Upper lobe of left lung (tissue), 6 donors: ENCODE measurements at regions not wholly inside any gene's neighbourhood (a gene's known extent, or its start where the extent isn't known, plus 50 kb on each side); places are given as distances from the start of the nearest gene placed in this dataset.

Source experiments
- ATAC-seq, 2 donors: fragments of 200-7000 bp; cut with Tn5 transposase; one replicate each; pipeline ENCODE4 v1.9.1; 2022; ENCODE audit warnings: mild to moderate bottlenecking in 2 of 2, moderate library complexity in 2 of 2; ENCODE audit not compliant: low FRiP score in 2 of 2
- DNase-seq, 2 donors: peaks; one replicate each; pipeline ENCODE4 v3.0.0-alpha.2; 2019 to 2020
- H3K27ac ChIP-seq, 4 donors: fragments of 200-600 bp; sonication (generic); one replicate each; pipeline ENCODE4 v1.5.1; 2016 to 2019
- H3K27me3 ChIP-seq, 4 donors: fragments of 200-600 bp; sonication (generic); one replicate each; pipeline ENCODE4 v1.5.1; 2017 to 2019
- H3K36me3 ChIP-seq, 4 donors: fragments of 200-600 bp; sonication (generic); one replicate each; pipeline ENCODE4 v1.5.1; 2016 to 2019
- H3K4me1 ChIP-seq, 4 donors: fragments of 200-600 bp; sonication (generic); one replicate each; pipeline ENCODE4 v1.5.1; 2018 to 2019
- H3K4me3 ChIP-seq, 4 donors: fragments of 200-600 bp; sonication (generic); one replicate each; pipeline ENCODE4 v1.5.1; 2017 to 2019; ENCODE audit warnings: mild to moderate bottlenecking in 2 of 4, moderate library complexity in 1 of 4
- H3K9me3 ChIP-seq, 4 donors: fragments of 200-600 bp; sonication (generic); one replicate each; pipeline ENCODE4 v1.5.1; 2018 to 2019
- EP300 ChIP-seq, 4 donors: sonication (generic); formaldehyde crosslinking; IDR thresholded peaks; one replicate each; pipeline ENCODE4 v1.5.1; 2017; ENCODE audit warnings: antibody characterized with exemption in 4 of 4, control low read depth in 2 of 4
- POLR2A ChIP-seq, 4 donors: fragments of 450-650 bp; IDR thresholded peaks; one replicate each; pipeline ENCODE4 v1.5.1; 2016 to 2017; ENCODE audit warnings: antibody characterized with exemption in 4 of 4, mild to moderate bottlenecking in 2 of 4
- POLR2AphosphoS5 ChIP-seq, 2 donors: sonication (generic); formaldehyde crosslinking; IDR thresholded peaks; one replicate each; pipeline ENCODE4 v1.5.1; 2017; ENCODE audit warnings: antibody characterized with exemption in 2 of 2
- WGBS, 2 donors: methylation state at CpG; one replicate each; pipeline ENCODE4 v1.1.5; 2017 to 2018; 5-methylcytosine and 5-hydroxymethylcytosine counted together
- TF ChIP-seq, protein P1 (sequence below), 6 experiments: fragments of 450-650 bp in 4 of 6; fragments of 200-600 bp in 2 of 6; sonication (generic) in 2 of 6; IDR thresholded peaks; one replicate each; pipeline ENCODE4 v1.5.1; 2016 to 2019; ENCODE audit warnings: antibody characterized with exemption in 6 of 6
- donor health status: DM: no; HTN: no; CAD: no; lungs with moderate emphysema.
- donor health status: DM: no; HTN: yes; CAD: no; lungs with severe emphysema.

DNA sequence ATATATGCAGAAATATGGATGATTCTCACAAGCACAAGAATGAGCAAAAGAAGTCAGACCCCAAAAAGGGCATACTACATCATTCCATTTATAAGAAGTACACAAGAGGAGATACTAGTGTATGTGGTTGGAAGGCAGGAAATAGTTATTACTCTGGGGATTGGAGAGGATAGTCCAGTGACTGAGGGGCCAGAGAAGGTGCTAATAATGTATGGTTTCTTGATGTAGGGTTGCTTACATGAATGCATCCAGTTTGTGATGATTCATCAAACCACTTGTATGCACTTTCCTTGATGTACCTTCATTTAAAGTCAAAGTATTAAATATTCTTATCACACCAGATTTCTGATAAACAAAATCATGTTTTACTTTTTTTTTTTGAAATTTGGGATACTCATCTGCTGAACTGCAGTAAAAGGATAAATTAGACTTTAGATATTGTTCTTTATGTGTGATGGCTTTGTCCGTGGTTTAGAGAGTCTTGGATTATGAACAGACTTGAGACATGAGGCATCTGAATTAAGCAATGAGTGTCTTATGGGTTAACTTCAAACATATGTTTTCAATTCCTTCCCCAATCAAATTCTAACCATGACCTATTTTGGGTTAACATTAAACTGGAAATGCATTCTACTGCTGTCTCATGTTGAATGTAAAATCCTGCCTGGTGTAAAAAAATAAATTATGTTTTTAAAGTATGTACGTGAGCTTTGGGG, 171.2 kb downstream of the SEMA6D start:
- Histone ChIP-seq H3K9me3 (no peaks in the 10 kb centered on the region), H3K27me3 (no peaks in the 10 kb centered on the region), H3K36me3 (no peaks in the 10 kb centered on the region), H3K27ac (no peak overlapping the region), H3K4me3 (no peak overlapping the region), H3K4me1 (no peaks in the 10 kb centered on the region)
- TF ChIP-seq EP300 (IDR thresholded peaks at IDR 0.05) (no peak), POLR2A (IDR thresholded peaks at IDR 0.05) (no peak), POLR2AphosphoS5 (IDR thresholded peaks at IDR 0.05) (no peak)
- TF ChIP-seq, protein P1, sequence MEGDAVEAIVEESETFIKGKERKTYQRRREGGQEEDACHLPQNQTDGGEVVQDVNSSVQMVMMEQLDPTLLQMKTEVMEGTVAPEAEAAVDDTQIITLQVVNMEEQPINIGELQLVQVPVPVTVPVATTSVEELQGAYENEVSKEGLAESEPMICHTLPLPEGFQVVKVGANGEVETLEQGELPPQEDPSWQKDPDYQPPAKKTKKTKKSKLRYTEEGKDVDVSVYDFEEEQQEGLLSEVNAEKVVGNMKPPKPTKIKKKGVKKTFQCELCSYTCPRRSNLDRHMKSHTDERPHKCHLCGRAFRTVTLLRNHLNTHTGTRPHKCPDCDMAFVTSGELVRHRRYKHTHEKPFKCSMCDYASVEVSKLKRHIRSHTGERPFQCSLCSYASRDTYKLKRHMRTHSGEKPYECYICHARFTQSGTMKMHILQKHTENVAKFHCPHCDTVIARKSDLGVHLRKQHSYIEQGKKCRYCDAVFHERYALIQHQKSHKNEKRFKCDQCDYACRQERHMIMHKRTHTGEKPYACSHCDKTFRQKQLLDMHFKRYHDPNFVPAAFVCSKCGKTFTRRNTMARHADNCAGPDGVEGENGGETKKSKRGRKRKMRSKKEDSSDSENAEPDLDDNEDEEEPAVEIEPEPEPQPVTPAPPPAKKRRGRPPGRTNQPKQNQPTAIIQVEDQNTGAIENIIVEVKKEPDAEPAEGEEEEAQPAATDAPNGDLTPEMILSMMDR (IDR thresholded peaks at IDR 0.05) = no peak
- 88 to 92% methylated on average over 2 of the region's 2 CpGs for WGBS, 2 donors
- ATAC-seq = no peak
- no peak for DNase-seq

DNA sequence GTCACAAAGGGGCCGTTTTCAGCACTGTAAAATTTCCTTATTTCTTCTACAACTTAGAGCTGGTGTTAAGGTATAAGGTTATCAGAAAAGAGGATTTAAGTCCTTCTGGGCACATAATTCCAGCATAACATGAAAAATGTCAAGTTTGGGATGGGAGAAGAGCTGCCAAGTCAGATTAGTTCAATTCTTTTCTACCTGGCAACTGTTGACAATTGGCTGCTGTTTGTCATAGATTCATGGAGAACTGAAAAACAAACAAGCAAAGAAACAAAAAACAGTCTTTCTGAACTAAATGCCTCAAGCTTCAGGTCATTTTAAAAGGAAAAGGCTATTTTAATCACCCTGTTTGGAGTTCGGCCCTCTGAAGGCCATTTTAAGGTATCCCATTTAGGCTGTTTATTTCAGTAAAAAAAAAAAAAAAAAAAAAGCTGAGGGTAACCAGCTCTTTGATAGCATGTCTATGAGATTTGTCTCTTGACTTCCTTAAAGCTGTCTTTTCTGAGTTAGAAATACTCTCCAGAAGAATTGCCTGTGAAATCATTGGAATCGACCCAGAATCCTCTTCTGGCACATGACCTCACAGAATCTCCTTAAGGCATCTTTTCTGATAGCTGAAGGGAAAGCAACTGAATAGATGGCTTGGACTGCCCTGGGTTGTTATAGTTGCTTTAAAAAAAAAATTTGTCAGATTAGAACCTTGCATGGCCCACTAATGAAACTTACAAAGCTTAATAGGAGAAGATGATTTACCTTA, 173.3 kb downstream of the SEMA6D start:
- Histone ChIP-seq H3K4me3 (no peak overlapping the region), H3K27ac (no peak overlapping the region), H3K4me1 (no peaks in the 10 kb centered on the region), H3K9me3 (no peaks in the 10 kb centered on the region), H3K27me3 (no peaks in the 10 kb centered on the region), H3K36me3 (no peaks in the 10 kb centered on the region)
- no peak for ATAC-seq
- TF ChIP-seq, protein P1 (IDR thresholded peaks at IDR 0.05) = no peak
- TF ChIP-seq POLR2A (IDR thresholded peaks at IDR 0.05) (no peak), EP300 (IDR thresholded peaks at IDR 0.05) (no peak)
- DNase-seq = no peak
- 67 to 76% methylated on average over 3 of the region's 3 CpGs for WGBS, 2 donors

DNA sequence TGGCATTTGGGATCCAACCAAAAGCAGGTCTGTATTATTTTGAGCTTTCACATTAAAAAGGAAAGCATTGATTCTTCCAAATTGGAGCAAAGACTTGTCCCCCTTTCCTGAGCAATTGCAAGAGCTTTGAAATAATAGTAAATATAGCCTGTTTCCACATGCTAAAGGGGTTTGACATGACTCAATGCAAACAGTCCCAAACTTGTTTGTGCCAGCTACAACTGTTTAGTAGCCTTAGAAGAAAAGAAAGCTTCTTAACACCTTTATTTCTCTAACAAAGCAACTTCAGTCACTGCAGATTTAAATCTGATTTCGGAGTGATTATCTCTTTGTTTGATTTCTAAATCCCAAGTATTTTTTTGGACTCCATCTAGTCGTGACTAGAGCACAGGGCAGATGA, 180.2 kb downstream of the SEMA6D start:
- Histone ChIP-seq H3K36me3 (no peaks in the 10 kb centered on the region), H3K27me3 (no peaks in the 10 kb centered on the region), H3K27ac (no peak overlapping the region), H3K4me3 (no peak overlapping the region), H3K9me3 (no peaks in the 10 kb centered on the region), H3K4me1 (no peaks in the 10 kb centered on the region)
- WGBS, 2 donors = 57 to 59% methylated on average over 2 of the region's 2 CpGs
- no peak for ATAC-seq
- DNase-seq = no peak
- no peak for TF ChIP-seq EP300 (IDR thresholded peaks at IDR 0.05)
- TF ChIP-seq, protein P1 (IDR thresholded peaks at IDR 0.05) = no peak
- no peak for TF ChIP-seq POLR2AphosphoS5 (IDR thresholded peaks at IDR 0.05)
- no peak for TF ChIP-seq POLR2A (IDR thresholded peaks at IDR 0.05)

DNA sequence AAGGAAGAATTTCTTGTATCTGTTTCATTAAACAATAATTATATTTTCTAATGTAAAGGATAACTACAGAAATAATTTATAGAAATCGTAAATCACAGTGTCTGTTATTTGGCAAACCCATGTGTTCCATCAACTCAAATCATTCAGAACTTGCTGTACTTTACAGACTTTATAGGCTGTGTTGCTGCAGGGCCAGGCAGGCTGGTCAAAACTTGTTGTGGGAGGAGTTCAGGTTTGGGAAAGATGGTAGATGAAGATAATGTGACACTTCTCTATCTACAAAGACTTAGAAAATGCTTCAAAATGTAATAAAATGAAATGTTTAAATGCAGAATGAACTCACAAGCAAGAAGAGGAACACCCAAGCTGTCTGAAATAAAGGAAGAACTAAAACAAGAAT, 183.4 kb downstream of the SEMA6D start:
- Histone ChIP-seq H3K4me1 (no peaks in the 10 kb centered on the region), H3K4me3 (no peak overlapping the region), H3K27ac (no peak overlapping the region), H3K27me3 (no peaks in the 10 kb centered on the region), H3K9me3 (peaks cover 7 to 14% (median 11%) of the 10 kb centered on the region in 4 donors), H3K36me3 (no peaks in the 10 kb centered on the region)
- 80 to 91% methylated on average over 1 of the region's 1 CpG for WGBS, 2 donors
- no peak for TF ChIP-seq EP300 (IDR thresholded peaks at IDR 0.05)
- TF ChIP-seq, protein P1 (IDR thresholded peaks at IDR 0.05) = no peak
- no peak for TF ChIP-seq POLR2AphosphoS5 (IDR thresholded peaks at IDR 0.05)
- TF ChIP-seq POLR2A (IDR thresholded peaks at IDR 0.05) = no peak
- ATAC-seq (no peak), DNase-seq (no peak)
